NCI-H2196 treated with DMSO at 0.1 percent for 48 hours (cell line): ENCODE measurements at regions not wholly inside any gene's neighbourhood (a gene's known extent, or its start where the extent isn't known, plus 50 kb on each side); places are given as distances from the start of the nearest gene placed in this dataset.

ENCODE experiments used
- DNase-seq: peaks from one replicate; lab custom pipeline; 2025; ENCODE audit not compliant: unreplicated experiment; lab: John Stamatoyannopoulos, UW

GRCh38 chr14:98119739-98120138, 1152.3 kb downstream of the BCL11B start:
- no peak for DNase-seq

GRCh38 chr14:98120831-98121464, 1151.0 kb downstream of the BCL11B start:
- DNase-seq = no peak

GRCh38 chr14:98122527-98122926, 1149.5 kb downstream of the BCL11B start:
- DNase-seq = no peak

GRCh38 chr14:98130691-98131090, 1141.3 kb downstream of the BCL11B start:
- DNase-seq = no peak

- DNase-seq = no peak
These were observed 1140.6 kb downstream of the BCL11B start for GRCh38 chr14:98131406-98131805.

- no peak for DNase-seq
These were observed 1138.2 kb downstream of the BCL11B start for GRCh38 chr14:98133806-98134205.

- no peak for DNase-seq
These were observed 1135.8 kb downstream of the BCL11B start for GRCh38 chr14:98136012-98136789.

GRCh38 chr14:98137131-98138025, 1134.6 kb downstream of the BCL11B start:
- no peak for DNase-seq

- DNase-seq = no peak
These were observed 1133.3 kb downstream of the BCL11B start for GRCh38 chr14:98138666-98139065.

GRCh38 chr14:98140862-98141530, 1131.0 kb downstream of the BCL11B start:
- DNase-seq = no peak

- no peak for DNase-seq
These were observed 1128.4 kb downstream of the BCL11B start for GRCh38 chr14:98143566-98143965.

GRCh38 chr14:98144964-98145363, 1127.0 kb downstream of the BCL11B start:
- no peak for DNase-seq

- DNase-seq = no peak
These were observed 1125.6 kb downstream of the BCL11B start for GRCh38 chr14:98146416-98146815.

GRCh38 chr14:98154254-98154653, 1117.7 kb downstream of the BCL11B start:
- DNase-seq = no peak

- DNase-seq = no peak
These were observed 1115.6 kb downstream of the BCL11B start for GRCh38 chr14:98156411-98156810.

GRCh38 chr14:98160901-98161300, 1111.1 kb downstream of the BCL11B start:
- DNase-seq = no peak

- DNase-seq = no peak
These were observed 1110.6 kb downstream of the BCL11B start for GRCh38 chr14:98161356-98161755.

GRCh38 chr14:98162856-98163805, 1108.9 kb downstream of the BCL11B start:
- DNase-seq = no peak

- no peak for DNase-seq
These were observed 1108.1 kb downstream of the BCL11B start for GRCh38 chr14:98163873-98164272.

- DNase-seq = no peak
These were observed 1106.0 kb downstream of the BCL11B start for GRCh38 chr14:98165976-98166375.
